ENCODE measurements at regions not wholly inside any gene's neighbourhood (a gene's known extent, or its start where the extent isn't known, plus 50 kb on each side); places are given as distances from the start of the nearest gene placed in this dataset.

GRCh38 chr15:98111806-98112205 is 151.3 kb downstream of the ARRDC4 start:
- no peak for TF ChIP-seq EZH2phosphoT487 (IDR thresholded peaks at IDR 0.05; ENCODE audit: borderline replicate concordance, low read length)
- TF ChIP-seq, protein P1, sequence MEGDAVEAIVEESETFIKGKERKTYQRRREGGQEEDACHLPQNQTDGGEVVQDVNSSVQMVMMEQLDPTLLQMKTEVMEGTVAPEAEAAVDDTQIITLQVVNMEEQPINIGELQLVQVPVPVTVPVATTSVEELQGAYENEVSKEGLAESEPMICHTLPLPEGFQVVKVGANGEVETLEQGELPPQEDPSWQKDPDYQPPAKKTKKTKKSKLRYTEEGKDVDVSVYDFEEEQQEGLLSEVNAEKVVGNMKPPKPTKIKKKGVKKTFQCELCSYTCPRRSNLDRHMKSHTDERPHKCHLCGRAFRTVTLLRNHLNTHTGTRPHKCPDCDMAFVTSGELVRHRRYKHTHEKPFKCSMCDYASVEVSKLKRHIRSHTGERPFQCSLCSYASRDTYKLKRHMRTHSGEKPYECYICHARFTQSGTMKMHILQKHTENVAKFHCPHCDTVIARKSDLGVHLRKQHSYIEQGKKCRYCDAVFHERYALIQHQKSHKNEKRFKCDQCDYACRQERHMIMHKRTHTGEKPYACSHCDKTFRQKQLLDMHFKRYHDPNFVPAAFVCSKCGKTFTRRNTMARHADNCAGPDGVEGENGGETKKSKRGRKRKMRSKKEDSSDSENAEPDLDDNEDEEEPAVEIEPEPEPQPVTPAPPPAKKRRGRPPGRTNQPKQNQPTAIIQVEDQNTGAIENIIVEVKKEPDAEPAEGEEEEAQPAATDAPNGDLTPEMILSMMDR (IDR thresholded peaks at IDR 0.05; ENCODE audit: low read depth, low read length, poor library complexity, severe bottlenecking), result no peak

All from DOHH2 (cell line).